HG03378 (cell line): ENCODE measurements at regions not wholly inside any gene's neighbourhood (a gene's known extent, or its start where the extent isn't known, plus 50 kb on each side); places are given as distances from the start of the nearest gene placed in this dataset.

Source experiments
- ATAC-seq: cut with Tn5 transposase; IDR thresholded peaks from one replicate; pipeline ENCODE4 v1.9.1; 2021; ENCODE audit warnings: mild to moderate bottlenecking, moderate library complexity; ENCODE audit not compliant: unreplicated experiment

- no peak for ATAC-seq
Observed at GRCh38 chr12:127430401-127430800, 836.6 kb upstream of the TMEM132C start.

DNA sequence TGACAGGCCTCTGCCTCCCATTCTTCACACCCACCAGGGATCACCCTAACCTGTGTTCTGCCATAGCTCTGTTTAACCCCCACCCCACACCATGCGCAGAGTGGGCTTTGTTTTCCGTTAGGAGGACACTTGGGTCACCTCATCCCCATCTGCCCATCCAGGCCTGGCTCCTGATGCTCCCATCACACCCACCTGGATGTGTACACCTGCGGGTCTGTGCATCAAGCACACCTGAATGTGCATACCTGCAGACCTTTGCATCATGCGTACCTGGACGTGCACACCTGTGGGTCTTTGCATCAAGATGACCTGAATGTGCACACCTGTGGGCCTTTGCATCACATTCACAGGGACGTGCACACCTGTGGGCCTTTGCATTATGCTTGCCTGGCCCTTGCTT is 835.8 kb upstream of the TMEM132C start:
- ATAC-seq, result no peak

- ATAC-seq, result no peak
Observed at GRCh38 chr12:127431594-127431993, 835.4 kb upstream of the TMEM132C start.

DNA sequence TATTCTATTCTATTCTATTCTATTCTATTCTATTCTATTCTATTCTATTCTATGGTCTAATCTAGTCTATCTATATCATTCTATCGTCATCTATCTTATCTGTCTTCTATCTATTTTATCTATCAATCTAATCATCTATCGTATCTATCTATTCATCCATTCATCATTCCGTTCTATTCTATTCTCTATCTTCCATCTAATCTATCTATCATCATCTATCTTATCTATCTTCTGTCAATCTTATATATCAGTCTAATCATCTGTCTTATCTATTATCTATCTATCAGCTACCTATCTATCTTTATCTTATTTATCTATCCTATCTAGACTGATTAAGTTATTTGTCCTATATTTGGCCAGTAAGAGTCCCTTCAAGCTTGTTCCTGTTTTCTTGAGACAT is 831.5 kb upstream of the TMEM132C start:
- ATAC-seq, result no peak

DNA sequence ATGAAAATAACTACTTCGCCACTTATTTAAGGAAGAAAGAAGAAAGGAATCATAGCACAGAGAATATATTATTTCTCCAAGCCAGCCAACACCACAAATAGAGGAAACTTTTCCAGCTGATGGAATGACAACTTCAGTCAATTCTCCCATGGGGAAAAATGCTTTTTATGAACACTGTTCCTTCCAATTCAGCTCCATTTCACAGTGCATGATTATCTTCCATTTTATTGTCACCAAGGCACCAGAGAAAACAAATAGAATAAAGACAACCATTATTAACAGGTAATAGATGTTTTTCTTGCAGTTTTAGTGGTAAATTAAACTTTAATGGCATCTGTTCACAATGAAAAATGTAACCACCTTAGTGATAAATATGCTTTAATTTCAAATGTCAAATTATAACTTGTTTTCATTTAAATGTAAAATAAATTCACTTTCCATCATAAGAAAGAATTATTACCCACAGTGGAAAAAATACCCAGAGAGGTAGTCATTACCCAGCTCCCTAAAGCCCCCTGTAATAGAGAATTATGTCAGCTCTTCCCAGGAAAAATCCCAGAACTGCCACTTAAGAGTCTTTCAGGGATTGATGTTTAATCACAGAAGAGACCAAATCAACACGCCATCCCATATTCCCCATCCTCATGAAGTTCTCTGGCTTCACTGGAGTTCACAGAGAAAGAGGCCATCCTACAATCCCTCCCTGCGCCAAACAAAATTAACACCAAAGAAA is 828.3 kb upstream of the TMEM132C start:
- no peak for ATAC-seq

- no peak for ATAC-seq
Observed at GRCh38 chr12:127445581-127446139, 821.3 kb upstream of the TMEM132C start.

- no peak for ATAC-seq
Observed at GRCh38 chr12:127448906-127449305, 818.1 kb upstream of the TMEM132C start.

- ATAC-seq, result no peak
Observed at GRCh38 chr12:127450826-127451225, 816.1 kb upstream of the TMEM132C start.

DNA sequence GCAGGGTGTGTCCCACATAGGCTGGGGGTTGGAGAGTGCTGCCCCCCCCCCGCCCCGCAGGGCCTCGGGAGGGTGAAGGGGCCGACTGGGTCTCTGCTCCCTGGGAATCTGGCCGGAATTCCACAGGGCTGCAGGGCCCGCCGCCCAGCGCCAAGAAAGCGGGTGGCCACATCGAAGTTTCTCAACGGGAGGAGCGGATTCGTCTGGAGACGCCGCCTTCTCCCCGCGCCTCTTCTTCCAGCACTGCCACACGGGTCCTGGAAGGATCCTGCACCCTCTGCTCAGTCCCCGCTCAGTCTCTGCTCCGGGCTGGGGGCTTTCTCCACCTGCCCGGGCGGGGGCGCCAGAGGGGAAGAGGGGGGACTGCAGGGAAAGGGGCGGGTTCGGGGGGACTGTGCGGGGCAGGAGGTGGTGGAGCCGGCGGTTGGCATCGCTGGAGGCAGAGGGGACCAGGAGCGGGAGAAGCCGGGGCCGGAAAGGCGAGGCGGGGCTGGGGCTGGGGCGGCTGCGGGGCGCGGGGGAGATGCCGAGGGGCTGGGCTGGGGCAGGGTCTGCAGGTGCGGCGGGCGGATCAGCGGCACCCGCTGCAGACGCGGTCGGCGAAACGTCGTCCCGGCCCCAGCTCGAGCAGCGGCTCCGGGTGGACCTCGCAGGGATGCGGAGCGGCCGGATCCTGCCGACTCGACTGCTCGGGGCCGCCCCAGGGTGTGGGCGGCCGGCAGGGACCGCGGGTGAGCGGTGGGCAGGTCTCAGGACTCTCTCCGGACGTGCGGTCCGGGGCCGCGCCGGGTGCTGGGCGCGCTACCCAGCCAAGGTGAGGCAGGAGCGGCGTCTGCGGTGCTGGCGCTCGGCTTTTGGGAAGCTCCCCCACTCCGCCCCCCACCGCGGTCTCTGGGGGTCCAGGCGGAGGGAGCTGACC is 811.4 kb upstream of the TMEM132C start:
- no peak for ATAC-seq

DNA sequence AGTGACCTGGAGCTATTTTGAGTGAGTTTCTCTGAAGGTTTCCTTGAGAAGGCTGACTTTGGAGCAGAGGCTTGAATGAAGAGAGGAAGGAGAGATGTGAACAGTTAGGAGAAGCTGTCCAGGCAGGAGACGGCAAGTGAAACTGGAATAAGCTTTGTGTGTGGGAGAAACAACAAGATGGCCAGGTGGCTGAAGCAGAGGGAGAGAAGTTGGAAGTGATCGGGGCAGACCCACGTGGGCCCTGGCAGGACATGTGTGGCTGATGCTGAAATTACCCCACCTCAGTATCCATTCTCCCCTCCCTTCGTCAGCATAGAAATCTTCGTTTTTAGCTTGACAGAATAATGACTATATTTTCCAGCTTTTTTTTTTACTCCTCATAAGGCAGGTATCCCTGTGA is 809.2 kb upstream of the TMEM132C start:
- ATAC-seq, result no peak

DNA sequence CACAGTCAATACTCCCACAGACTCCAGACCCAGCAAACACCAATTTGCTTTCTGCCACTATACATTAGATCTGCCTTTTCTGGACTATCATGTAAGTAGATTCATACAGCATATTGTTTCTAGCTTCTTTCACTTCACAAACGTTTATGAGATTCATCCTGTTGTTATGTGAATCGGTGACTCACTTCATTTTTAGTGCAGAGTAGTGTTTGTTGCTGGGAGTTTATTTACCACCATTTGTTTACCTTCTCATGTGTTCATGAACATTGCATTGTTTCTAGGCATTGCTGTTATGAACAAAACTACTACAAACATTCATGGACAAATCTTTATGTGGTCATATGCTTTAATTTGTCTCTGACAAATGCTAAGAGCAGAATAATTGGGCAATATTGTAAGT is 807.8 kb upstream of the TMEM132C start:
- ATAC-seq, result no peak

DNA sequence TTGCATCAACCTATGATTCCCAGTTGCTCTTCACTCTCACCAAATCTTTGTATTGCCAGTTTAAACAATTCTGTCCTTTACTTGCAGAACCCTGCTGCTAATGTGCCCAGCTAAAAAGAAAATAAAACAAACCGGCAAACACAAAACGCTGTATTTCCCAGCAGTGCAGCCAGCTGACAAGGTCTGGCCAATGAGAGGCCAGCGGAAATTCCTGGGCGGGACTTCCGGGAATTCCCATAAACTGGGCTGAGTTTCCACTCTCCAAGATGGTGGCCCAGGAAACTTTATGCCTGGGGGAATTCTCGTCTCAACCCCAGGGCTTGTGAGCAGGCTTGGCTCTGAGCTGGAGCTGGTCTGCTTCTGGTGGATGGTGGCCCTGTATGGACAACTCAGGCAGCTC is 807.3 kb upstream of the TMEM132C start:
- ATAC-seq, result no peak

GRCh38 chr12:127463237-127463636 is 803.7 kb upstream of the TMEM132C start:
- ATAC-seq, result no peak

- no peak for ATAC-seq
Observed at GRCh38 chr12:127469331-127469730, 797.6 kb upstream of the TMEM132C start.

DNA sequence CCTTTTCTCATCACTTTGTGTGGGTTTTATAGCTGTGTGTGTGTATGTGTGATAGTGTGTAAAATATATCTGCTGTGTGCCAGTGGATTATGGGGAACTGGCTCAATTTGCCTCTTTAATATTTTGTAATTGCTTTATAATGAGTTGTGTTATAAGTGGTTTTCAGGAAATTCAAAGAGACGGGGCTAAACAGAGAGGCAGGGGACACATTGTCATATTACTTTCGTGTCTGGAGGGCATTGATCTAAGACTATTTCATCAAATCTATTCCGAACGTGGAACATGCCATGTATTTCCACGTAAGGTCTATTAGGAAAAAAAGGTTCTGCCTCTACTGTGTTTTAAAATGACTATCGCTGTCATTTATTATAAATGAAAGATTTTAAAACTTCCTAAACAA is 793.2 kb upstream of the TMEM132C start:
- no peak for ATAC-seq

DNA sequence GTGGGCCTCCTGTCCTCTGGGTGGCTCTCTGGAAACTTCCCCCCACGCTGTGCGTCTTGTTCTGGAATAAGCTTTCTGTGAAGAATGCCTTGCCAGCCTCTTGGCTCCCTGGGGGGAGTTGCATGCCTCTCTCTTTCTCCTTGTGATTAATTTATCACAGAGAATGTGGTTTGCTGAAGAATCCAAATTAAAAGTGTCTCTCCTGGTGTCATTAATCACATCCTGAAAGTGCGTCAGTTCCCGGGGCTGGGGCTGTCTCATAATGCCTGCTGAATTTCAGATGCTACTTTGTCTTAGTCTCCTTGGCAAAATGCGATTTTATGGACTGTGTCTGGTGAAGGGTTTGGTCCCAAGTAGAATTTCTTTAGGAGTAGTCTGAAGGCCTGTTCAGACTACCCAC is 787.7 kb upstream of the TMEM132C start:
- ATAC-seq, result no peak

DNA sequence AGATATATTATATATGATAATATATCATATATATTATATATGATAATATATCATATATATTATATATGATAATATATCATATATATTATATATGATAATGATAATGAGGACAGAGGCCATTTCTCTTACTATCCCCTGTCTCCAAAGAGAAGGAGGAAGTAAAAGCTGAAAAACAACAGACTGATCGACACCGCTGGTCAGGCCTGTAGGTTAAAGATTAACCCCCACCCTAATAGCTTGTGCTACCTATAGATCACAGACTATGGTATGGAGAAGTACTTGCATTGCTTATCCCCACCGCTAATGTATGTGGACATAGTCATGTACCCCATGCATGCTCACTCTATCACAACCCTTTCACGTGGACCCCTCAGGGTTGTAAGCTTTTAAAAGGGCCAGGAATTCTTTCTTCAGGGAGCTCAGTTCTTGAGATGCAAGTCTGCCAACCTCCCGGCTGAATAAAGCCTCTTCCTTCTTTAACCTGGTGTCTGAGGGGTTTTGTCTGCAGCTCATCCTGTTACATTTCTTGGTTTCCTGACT is 786.1 kb upstream of the TMEM132C start:
- ATAC-seq, result no peak

DNA sequence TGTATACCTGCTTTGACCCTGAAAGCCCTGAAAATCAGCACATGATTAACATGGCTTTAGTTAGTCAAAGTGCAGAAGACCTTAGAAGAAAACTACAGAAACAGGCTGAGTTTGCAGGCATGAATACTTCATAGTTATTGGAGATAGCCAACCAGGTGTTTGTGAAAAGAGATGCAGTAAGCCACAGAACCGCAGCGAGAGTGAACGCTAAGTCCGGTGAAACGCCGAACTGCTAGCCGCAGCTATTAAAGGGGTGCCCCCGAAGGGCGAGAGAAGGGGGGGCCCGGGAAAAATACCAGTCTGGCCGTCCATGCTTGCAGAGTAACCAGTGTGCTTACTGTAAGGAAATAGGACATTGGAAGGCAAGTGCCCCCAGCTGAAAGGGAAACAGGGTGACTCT is 784.0 kb upstream of the TMEM132C start:
- no peak for ATAC-seq

GRCh38 chr12:127485528-127485927 is 781.4 kb upstream of the TMEM132C start:
- ATAC-seq, result no peak

DNA sequence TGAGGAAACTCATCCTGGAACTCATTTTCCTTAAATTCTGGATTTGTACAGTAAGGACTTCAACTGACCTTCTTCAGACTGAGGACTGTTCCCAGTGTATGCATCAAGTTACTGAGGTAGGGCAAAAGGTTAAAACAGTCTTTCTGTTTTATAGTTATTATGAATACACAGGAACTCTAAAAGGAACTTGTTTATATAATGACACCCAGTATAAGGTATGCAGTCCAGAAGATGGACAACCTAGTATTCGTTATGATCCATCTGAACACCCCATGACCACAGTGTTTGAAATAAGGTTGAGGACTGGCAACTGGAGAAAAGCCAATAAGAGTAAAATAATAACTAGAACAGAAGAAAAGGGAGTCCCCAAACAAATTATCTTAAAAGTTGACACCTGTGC is 779.9 kb upstream of the TMEM132C start:
- no peak for ATAC-seq

DNA sequence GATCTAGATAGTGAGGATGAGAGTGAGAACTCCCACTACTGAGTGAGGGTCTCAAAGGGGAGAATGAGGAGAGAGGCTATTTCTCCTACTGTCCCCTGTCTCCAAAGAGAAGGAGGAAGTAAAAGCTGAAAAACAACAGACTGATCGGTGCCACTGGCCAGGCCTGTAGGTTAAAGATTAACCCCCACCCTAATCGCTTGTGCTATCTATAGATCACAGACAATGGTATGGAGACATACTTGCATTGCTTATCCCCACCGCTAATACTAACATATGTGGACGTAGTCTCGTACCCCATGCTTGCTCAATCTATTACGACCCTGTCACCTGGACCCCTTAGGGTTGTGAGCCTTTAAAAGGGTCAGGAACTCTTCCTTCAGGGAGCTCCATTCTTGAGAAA is 777.9 kb upstream of the TMEM132C start:
- ATAC-seq, result no peak
